Adrenal gland (tissue), 9 donors: ENCODE measurements at regions not wholly inside any gene's neighbourhood (a gene's known extent, or its start where the extent isn't known, plus 50 kb on each side); places are given as distances from the start of the nearest gene placed in this dataset.
A peak's percentile ranks its signal among the peaks of the same experiment; 100 is the strongest.

Experiments used
- DNase-seq, 7 donors: peaks; one replicate each; pipeline ENCODE4 v3.0.0-alpha.2; 2019 to 2020
- H3K27ac ChIP-seq, 5 donors: fragments of 200-600 bp; sonication (generic) in 4 of 5; 1 replicate in 3 of 5; 2 replicates in 2 of 5; pipeline versions ENCODE4 v1.5.1 to v1.8.0; 2016 to 2020; ENCODE audit warnings: mild to moderate bottlenecking in 1 of 5
- H3K27me3 ChIP-seq: fragments of 200-600 bp; 2 replicates; pipeline ENCODE4 v1.8.0; 2021
- H3K36me3 ChIP-seq, 2 donors: fragments of 200-600 bp; replicated peaks in 1 of 2; 1 replicate in 1 of 2; 2 replicates in 1 of 2; pipeline versions ENCODE4 v1.5.1 to v1.8.0; 2018 to 2022
- H3K4me1 ChIP-seq, 2 donors: fragments of 200-600 bp; replicated peaks in 1 of 2; 1 replicate in 1 of 2; 2 replicates in 1 of 2; pipeline versions ENCODE4 v1.5.1 to v1.8.0; 2018 to 2021
- H3K4me3 ChIP-seq, 4 donors: fragments of 200-600 bp; sonication (generic) in 3 of 4; one replicate each; pipeline ENCODE4 v1.5.1; 2016 to 2018
- H3K9me3 ChIP-seq, 3 donors: fragments of 200-600 bp; sonication (generic) in 1 of 3; replicated peaks in 1 of 3; 1 replicate in 2 of 3; 2 replicates in 1 of 3; pipeline versions ENCODE4 v1.5.1 to v1.8.0; 2016 to 2021
- CTCF ChIP-seq, 6 experiments: fragments of 450-650 bp in 4 of 6; fragments of 200-600 bp in 2 of 6; sonication (generic) in 1 of 6; IDR thresholded peaks; 1 replicate in 5 of 6; 2 replicates in 1 of 6; pipeline versions ENCODE4 v1.5.1 to v1.8.0; 2016 to 2021; ENCODE audit warnings: antibody characterized with exemption in 6 of 6, mild to moderate bottlenecking in 2 of 6, moderate library complexity in 1 of 6
- POLR2A ChIP-seq, 2 donors: fragments of 450-650 bp; IDR thresholded peaks; one replicate each; pipeline ENCODE4 v1.6.1; 2017; ENCODE audit warnings: antibody characterized with exemption in 2 of 2, mild to moderate bottlenecking in 2 of 2, moderate library complexity in 1 of 2
- WGBS, 4 donors: extraction: QIAGEN DNeasy Blood & Tissue Kit in 2 of 4; methylation state at CpG; one replicate each; pipeline versions ENCODE4 v1.1.5 to v1.1.7; 2013 to 2017; 5-methylcytosine and 5-hydroxymethylcytosine counted together
- intact Hi-C, 2 donors: fragments of 100-400 bp; cut with DNase I; formaldehyde crosslinking; loops; one replicate each; pipeline versions ENCODE4 v1.14.1 to v1.15.0; 2022 to 2023
- donor health status: healthy with polysubstance abuse.
- donor health status: Bipolar disorder and iron deficiency.
- donor health status: DM: yes; HTN: yes; CAD: no.
- donor health status: DM: no; HTN: no; CAD: no.
- donor health status: DM: no; HTN: no; CAD: no.

GRCh38 chr3:124591699-124592098, 138.6 kb upstream of the UMPS start:
- Histone ChIP-seq H3K36me3 (no peaks in the 10 kb centered on the region), H3K27me3 (no peaks in the 10 kb centered on the region), H3K4me1 (peaks cover 0 to 7% of the 10 kb centered on the region in 2 donors), H3K27ac (no peak overlapping the region), H3K4me3 (no peak overlapping the region), H3K9me3 (no peaks in the 10 kb centered on the region)
- TF ChIP-seq POLR2A (IDR thresholded peaks at IDR 0.05) = no peak
- no peak for TF ChIP-seq CTCF (IDR thresholded peaks at IDR 0.05)
- intact Hi-C loops = no loop called here
- 80 to 95% (median 88%) methylated on average over 2 of the region's 2 CpGs for WGBS, 4 donors
- no peak for DNase-seq

- H3K27ac ChIP-seq = no peak overlapping the region
- H3K4me1 ChIP-seq = peaks cover 0 to 7% of the 10 kb centered on the region in 2 donors
- TF ChIP-seq POLR2A (IDR thresholded peaks at IDR 0.05) (no peak), CTCF (IDR thresholded peaks at IDR 0.05) (no peak)
- intact Hi-C loops = no loop called here
- WGBS, 4 donors = 55 to 75% (median 68%) methylated on average over 2 to 3 of the region's 3 CpGs
- H3K9me3 ChIP-seq = no peaks in the 10 kb centered on the region
- no peaks in the 10 kb centered on the region for H3K36me3 ChIP-seq
- peak in 2 of 7 donors; percentile 14 to 22 for DNase-seq
- H3K4me3 ChIP-seq = no peak overlapping the region
- no peaks in the 10 kb centered on the region for H3K27me3 ChIP-seq
Measured at GRCh38 chr3:124592658-124593441, 137.4 kb upstream of the UMPS start.

GRCh38 chr3:124593442-124593829, 136.8 kb upstream of the UMPS start:
- no peak for TF ChIP-seq CTCF (IDR thresholded peaks at IDR 0.05)
- no peak for TF ChIP-seq POLR2A (IDR thresholded peaks at IDR 0.05)
- Histone ChIP-seq H3K27ac (no peak overlapping the region), H3K36me3 (no peaks in the 10 kb centered on the region), H3K4me3 (no peak overlapping the region), H3K27me3 (no peaks in the 10 kb centered on the region), H3K4me1 (peaks cover 0 to 7% of the 10 kb centered on the region in 2 donors), H3K9me3 (no peaks in the 10 kb centered on the region)
- WGBS, 4 donors = 79 to 100% (median 93%) methylated on average over 2 of the region's 2 CpGs
- intact Hi-C loops = no loop called here
- DNase-seq = no peak

GRCh38 chr3:124594581-124594980, 135.7 kb upstream of the UMPS start:
- no peak for TF ChIP-seq CTCF (IDR thresholded peaks at IDR 0.05)
- TF ChIP-seq POLR2A (IDR thresholded peaks at IDR 0.05) = no peak
- WGBS, 4 donors = 98 to 100% (median 100%) methylated on average over 1 of the region's 1 CpG
- Histone ChIP-seq H3K9me3 (no peaks in the 10 kb centered on the region), H3K27ac (no peak overlapping the region), H3K4me3 (no peak overlapping the region), H3K27me3 (no peaks in the 10 kb centered on the region), H3K4me1 (peaks cover 0 to 7% of the 10 kb centered on the region in 2 donors), H3K36me3 (no peaks in the 10 kb centered on the region)
- DNase-seq = no peak
- intact Hi-C loops = no loop called here
